ENCODE measurements at regions not wholly inside any gene's neighbourhood (a gene's known extent, or its start where the extent isn't known, plus 50 kb on each side); places are given as distances from the start of the nearest gene placed in this dataset.

DNA sequence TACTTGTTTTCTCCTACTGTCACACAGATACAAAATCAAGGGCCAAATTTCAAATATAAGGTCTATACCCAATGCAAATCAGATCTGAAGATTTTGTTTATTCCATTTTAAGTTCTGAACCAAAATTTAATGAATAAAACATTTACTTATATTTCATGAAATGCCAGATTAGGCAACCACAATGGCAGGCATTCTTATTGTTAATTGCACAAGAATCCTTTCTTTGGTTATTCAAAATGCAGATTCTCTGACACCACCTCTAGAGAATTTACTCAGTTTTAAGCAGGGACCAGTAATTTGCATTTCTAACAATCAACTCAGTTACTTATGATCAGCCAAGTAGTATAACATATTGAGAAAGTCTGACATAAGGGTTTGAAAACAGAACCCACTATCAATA, 972.4 kb upstream of the ACO1 start:
- H3K4me2 ChIP-seq (ENCODE audit: insufficient read depth, insufficient read length, low read length), result no peak overlapping the region
- H3K9me3 Mint-ChIP-seq, result peaks cover 19 to 20% of the 10 kb centered on the region in 2 experiments
- H3K14ac ChIP-seq (ENCODE audit: insufficient read depth, low read length), result no peak overlapping the region
- no peak overlapping the region for H2AK5ac ChIP-seq (ENCODE audit: insufficient read length, low read length)
- H3K79me2 ChIP-seq (ENCODE audit: insufficient read depth, low read length), result no peaks in the 10 kb centered on the region
- TF ChIP-seq, protein P1, sequence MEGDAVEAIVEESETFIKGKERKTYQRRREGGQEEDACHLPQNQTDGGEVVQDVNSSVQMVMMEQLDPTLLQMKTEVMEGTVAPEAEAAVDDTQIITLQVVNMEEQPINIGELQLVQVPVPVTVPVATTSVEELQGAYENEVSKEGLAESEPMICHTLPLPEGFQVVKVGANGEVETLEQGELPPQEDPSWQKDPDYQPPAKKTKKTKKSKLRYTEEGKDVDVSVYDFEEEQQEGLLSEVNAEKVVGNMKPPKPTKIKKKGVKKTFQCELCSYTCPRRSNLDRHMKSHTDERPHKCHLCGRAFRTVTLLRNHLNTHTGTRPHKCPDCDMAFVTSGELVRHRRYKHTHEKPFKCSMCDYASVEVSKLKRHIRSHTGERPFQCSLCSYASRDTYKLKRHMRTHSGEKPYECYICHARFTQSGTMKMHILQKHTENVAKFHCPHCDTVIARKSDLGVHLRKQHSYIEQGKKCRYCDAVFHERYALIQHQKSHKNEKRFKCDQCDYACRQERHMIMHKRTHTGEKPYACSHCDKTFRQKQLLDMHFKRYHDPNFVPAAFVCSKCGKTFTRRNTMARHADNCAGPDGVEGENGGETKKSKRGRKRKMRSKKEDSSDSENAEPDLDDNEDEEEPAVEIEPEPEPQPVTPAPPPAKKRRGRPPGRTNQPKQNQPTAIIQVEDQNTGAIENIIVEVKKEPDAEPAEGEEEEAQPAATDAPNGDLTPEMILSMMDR (conservative IDR thresholded peaks at IDR 0.05), result no peak
- H3K9me3 ChIP-seq (ENCODE audit: control insufficient read depth, low read depth, low read length), result no peaks in the 10 kb centered on the region
- H2BK120ac ChIP-seq (ENCODE audit: low read depth, low read length, poor library complexity, severe bottlenecking), result no peak overlapping the region
- H2BK5ac ChIP-seq (ENCODE audit: insufficient read length, low read length), result no peak overlapping the region
- peaks cover 16 to 22% (median 19%) of the 10 kb centered on the region in 3 experiments for H3K36me3 Mint-ChIP-seq (ENCODE audit: insufficient read depth in 1 of 3, low read depth in 3 of 3)
- H3K56ac ChIP-seq (ENCODE audit: insufficient read length, low read depth, low read length), result no peak overlapping the region
- H4K20me1 ChIP-seq (ENCODE audit: control insufficient read depth, insufficient read depth, insufficient read length), result no peaks in the 10 kb centered on the region
- H3K27ac Mint-ChIP-seq, result peak overlapping the region in 1 of 3 experiments; percentile 70; a peak in 2 of 7 replicates
- H4K8ac ChIP-seq (replicated peaks; ENCODE audit: insufficient read length, low read depth, low read length), result no peak overlapping the region
- no peaks in the 10 kb centered on the region for H3K79me1 ChIP-seq (ENCODE audit: insufficient read depth, low read depth, low read length, poor library complexity, severe bottlenecking)
- H2AFZ ChIP-seq (ENCODE audit: low read length), result no peak overlapping the region
- peaks cover 2% of the 10 kb centered on the region; the same call in 1 of the 2 replicates for H3K4me1 ChIP-seq (ENCODE audit: insufficient read depth, low read length)
- no peak overlapping the region for H3K23ac ChIP-seq (ENCODE audit: insufficient read length, low read depth, low read length)
- no peak overlapping the region for H2BK20ac ChIP-seq (ENCODE audit: low read depth, low read length, poor library complexity, severe bottlenecking)
- peaks cover 13 to 18% of the 10 kb centered on the region in 2 experiments for H3K4me1 Mint-ChIP-seq
- DNase-seq, result no peak
- H2BK15ac ChIP-seq (ENCODE audit: low read depth, low read length), result no peak overlapping the region
- no peak overlapping the region for H3K18ac ChIP-seq (ENCODE audit: insufficient read length, low read depth, low read length)
- H3K27me3 Mint-ChIP-seq (ENCODE audit: low read depth), result no peaks in the 10 kb centered on the region
- no peaks in the 10 kb centered on the region for H3K23me2 ChIP-seq (ENCODE audit: insufficient read length, low read depth, low read length, poor library complexity, severe bottlenecking)
- H3K4ac ChIP-seq (ENCODE audit: low read depth, low read length), result no peak overlapping the region
- no peak overlapping the region for H4K91ac ChIP-seq (ENCODE audit: insufficient read length, low read depth, low read length)
- H3T11ph ChIP-seq (ENCODE audit: low read length), result no peak overlapping the region
- no peak overlapping the region for H2BK12ac ChIP-seq (ENCODE audit: insufficient read length, low read depth, low read length)
- no peak overlapping the region for H3K4me3 Mint-ChIP-seq
- no peak overlapping the region for H4K5ac ChIP-seq (ENCODE audit: insufficient read length, low read depth, low read length)
- H3K27ac ChIP-seq (ENCODE audit: insufficient read length, low read depth, low read length), result no peak overlapping the region
- H3K9ac ChIP-seq (ENCODE audit: extremely low read depth, insufficient read length, low read length), result no peak overlapping the region
- no peaks in the 10 kb centered on the region for H3K27me3 ChIP-seq (ENCODE audit: insufficient read depth, low read length)

Data from H9 (cell line).